DND-41 (cell line): ENCODE measurements at regions not wholly inside any gene's neighbourhood (a gene's known extent, or its start where the extent isn't known, plus 50 kb on each side); places are given as distances from the start of the nearest gene placed in this dataset.

Source experiments
- ATAC-seq: fragments of 200-7000 bp; cut with Tn5 transposase; 3 replicates; pipeline ENCODE4 v1.9.1; 2021; ENCODE audit warnings: low read depth; ENCODE audit not compliant: insufficient read depth
- DNase-seq: peaks from one replicate; pipeline ENCODE4 v3.0.0-alpha.2; 2020
- H2AFZ ChIP-seq: 2 replicates; pipeline ENCODE4 v1.6.0; 2012; ENCODE audit warnings: low read depth, low read length
- H3K27ac ChIP-seq: 2 replicates; pipeline ENCODE4 v1.5.1; 2012; ENCODE audit warnings: low read length, inconsistent platforms
- H3K27me3 ChIP-seq: fragments of 200-600 bp; sonication (generic); 2 replicates; pipeline ENCODE4 v1.6.0; 2012; ENCODE audit warnings: low read length, mild to moderate bottlenecking, inconsistent platforms; ENCODE audit not compliant: insufficient read depth, poor library complexity
- H3K36me3 ChIP-seq: 2 replicates; pipeline ENCODE4 v1.5.1; 2012; ENCODE audit warnings: low read length, inconsistent platforms; ENCODE audit not compliant: insufficient read depth
- H3K4me1 ChIP-seq: 2 replicates; pipeline ENCODE4 v1.5.1; 2012; ENCODE audit warnings: mild to moderate bottlenecking, low read length; ENCODE audit not compliant: insufficient read depth
- H3K4me2 ChIP-seq: 2 replicates; pipeline ENCODE4 v1.6.0; 2012; ENCODE audit warnings: mild to moderate bottlenecking, moderate library complexity, low read length, inconsistent platforms; ENCODE audit not compliant: insufficient read depth
- H3K4me3 ChIP-seq, 2 experiments: fragments of 200-600 bp in 1 of 2; shearing (Covaris generic) in 1 of 2; 2 replicates each; pipeline ENCODE4 v1.5.1; 2012 to 2016; ENCODE audit warnings: inconsistent platforms in 2 of 2, low read length in 2 of 2, mild to moderate bottlenecking in 2 of 2, low read depth in 1 of 2, moderate library complexity in 1 of 2
- H3K79me2 ChIP-seq: 2 replicates; pipeline ENCODE4 v1.6.0; 2012; ENCODE audit warnings: low read length, inconsistent platforms; ENCODE audit not compliant: insufficient read depth
- H3K9ac ChIP-seq: 2 replicates; pipeline ENCODE4 v1.6.0; 2012; ENCODE audit warnings: low read depth, mild to moderate bottlenecking, inconsistent platforms, low read length, moderate library complexity
- H3K9me3 ChIP-seq: 2 replicates; pipeline ENCODE4 v1.5.1; 2012; ENCODE audit warnings: low read length, moderate library complexity, mild to moderate bottlenecking, inconsistent platforms; ENCODE audit not compliant: insufficient read depth, severe bottlenecking
- H4K20me1 ChIP-seq: 2 replicates; pipeline ENCODE4 v1.6.0; 2012; ENCODE audit warnings: low read length; ENCODE audit not compliant: insufficient read depth
- EZH2 ChIP-seq: IDR thresholded peaks from 3 replicates; pipeline ENCODE4 v1.6.1; 2012; ENCODE audit warnings: borderline replicate concordance, low read depth, mild to moderate bottlenecking, moderate library complexity, low read length, inconsistent platforms; ENCODE audit not compliant: severe bottlenecking
- TF ChIP-seq, protein P1 (sequence below): IDR thresholded peaks from 2 replicates; pipeline ENCODE4 v1.5.1; 2012; ENCODE audit warnings: borderline replicate concordance, low read length, moderate library complexity, mild to moderate bottlenecking; ENCODE audit not compliant: poor library complexity, severe bottlenecking; ENCODE audit errors: extremely low read depth

DNA sequence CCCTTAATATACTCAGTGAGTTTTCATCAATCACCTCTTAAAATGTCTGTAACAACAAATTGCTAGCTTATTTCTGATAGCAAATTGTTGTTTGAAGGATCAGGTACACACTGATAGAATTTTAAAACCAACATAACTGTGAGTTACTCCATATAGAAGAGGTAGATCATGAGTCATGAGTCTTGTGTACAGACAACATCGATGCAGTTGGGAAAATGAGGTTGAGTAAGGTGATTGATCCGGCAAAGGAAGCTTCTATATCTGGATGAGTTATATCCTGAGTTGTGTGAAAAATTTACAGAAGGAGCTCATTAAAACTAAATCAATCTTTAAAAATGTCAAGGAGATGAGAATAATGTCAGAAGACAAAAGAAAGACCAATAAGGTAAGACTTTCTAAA, 604.6 kb upstream of the RGMB start:
- Histone ChIP-seq H3K9me3 (no peaks in the 10 kb centered on the region), H3K9ac (no peak overlapping the region), H3K27ac (no peak overlapping the region), H4K20me1 (no peaks in the 10 kb centered on the region), H3K4me1 (no peaks in the 10 kb centered on the region), H2AFZ (no peak overlapping the region), H3K4me2 (no peak overlapping the region), H3K79me2 (no peaks in the 10 kb centered on the region), H3K27me3 (peaks cover 7% of the 10 kb centered on the region), H3K36me3 (no peaks in the 10 kb centered on the region), H3K4me3 (no peak overlapping the region)
- ATAC-seq (no peak), DNase-seq (no peak)
- TF ChIP-seq EZH2 = no peak
- TF ChIP-seq, protein P1, sequence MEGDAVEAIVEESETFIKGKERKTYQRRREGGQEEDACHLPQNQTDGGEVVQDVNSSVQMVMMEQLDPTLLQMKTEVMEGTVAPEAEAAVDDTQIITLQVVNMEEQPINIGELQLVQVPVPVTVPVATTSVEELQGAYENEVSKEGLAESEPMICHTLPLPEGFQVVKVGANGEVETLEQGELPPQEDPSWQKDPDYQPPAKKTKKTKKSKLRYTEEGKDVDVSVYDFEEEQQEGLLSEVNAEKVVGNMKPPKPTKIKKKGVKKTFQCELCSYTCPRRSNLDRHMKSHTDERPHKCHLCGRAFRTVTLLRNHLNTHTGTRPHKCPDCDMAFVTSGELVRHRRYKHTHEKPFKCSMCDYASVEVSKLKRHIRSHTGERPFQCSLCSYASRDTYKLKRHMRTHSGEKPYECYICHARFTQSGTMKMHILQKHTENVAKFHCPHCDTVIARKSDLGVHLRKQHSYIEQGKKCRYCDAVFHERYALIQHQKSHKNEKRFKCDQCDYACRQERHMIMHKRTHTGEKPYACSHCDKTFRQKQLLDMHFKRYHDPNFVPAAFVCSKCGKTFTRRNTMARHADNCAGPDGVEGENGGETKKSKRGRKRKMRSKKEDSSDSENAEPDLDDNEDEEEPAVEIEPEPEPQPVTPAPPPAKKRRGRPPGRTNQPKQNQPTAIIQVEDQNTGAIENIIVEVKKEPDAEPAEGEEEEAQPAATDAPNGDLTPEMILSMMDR = no peak

DNA sequence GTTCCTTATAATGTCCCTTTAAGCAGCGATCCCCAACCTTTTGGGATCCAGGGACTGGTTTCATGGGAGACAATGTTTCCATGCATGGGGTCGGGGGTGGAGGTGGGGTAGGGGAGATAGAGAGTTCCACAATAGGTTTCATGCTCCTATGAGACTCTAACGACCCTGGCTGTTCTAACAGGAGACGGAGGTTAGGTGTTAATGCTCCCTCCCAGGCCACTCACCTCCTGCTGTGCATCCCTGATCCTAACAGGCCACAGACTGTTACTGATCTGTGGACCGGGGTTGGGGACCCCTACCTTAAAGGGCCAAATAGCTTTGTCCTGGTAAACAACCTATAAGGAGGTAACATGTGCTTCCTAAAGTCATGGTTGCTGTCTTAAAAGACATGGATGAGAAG, 602.5 kb upstream of the RGMB start:
- TF ChIP-seq, protein P1 = no peak
- TF ChIP-seq EZH2 = no peak
- ATAC-seq = no peak
- H3K4me2 ChIP-seq = no peak overlapping the region
- no peak overlapping the region for H3K9ac ChIP-seq
- no peak overlapping the region for H3K4me3 ChIP-seq
- DNase-seq = no peak
- no peaks in the 10 kb centered on the region for H3K4me1 ChIP-seq
- peaks cover 7% of the 10 kb centered on the region for H3K27me3 ChIP-seq
- H4K20me1 ChIP-seq = no peaks in the 10 kb centered on the region
- H3K9me3 ChIP-seq = no peaks in the 10 kb centered on the region
- no peak overlapping the region for H3K27ac ChIP-seq
- H3K79me2 ChIP-seq = no peaks in the 10 kb centered on the region
- H3K36me3 ChIP-seq = no peaks in the 10 kb centered on the region
- no peak overlapping the region for H2AFZ ChIP-seq

DNA sequence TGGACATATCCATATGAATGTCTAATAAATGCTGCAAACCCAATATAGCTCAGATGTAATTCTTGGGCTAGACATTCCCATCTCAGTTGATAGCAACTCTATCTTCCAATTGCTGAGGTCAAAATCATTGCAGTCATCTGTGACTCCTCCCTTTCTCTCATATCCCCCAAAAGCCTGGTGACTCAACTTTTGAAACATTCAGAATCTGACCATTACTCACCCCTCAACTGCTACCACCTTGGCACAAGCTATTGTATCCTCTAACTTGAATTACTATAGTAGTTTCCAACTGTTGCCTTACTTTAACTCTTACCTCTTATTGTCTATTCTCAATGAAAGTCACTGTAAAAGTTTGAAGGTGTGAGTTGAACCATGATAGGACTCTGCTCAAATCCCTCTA, 600.1 kb upstream of the RGMB start:
- TF ChIP-seq, protein P1 = no peak
- no peak for TF ChIP-seq EZH2
- ATAC-seq (no peak), DNase-seq (no peak)
- no peaks in the 10 kb centered on the region for H3K79me2 ChIP-seq
- H3K9ac ChIP-seq = no peak overlapping the region
- no peak overlapping the region for H3K4me3 ChIP-seq
- H3K9me3 ChIP-seq = no peaks in the 10 kb centered on the region
- no peak overlapping the region for H3K4me2 ChIP-seq
- peaks cover 7% of the 10 kb centered on the region for H3K27me3 ChIP-seq
- H3K4me1 ChIP-seq = no peaks in the 10 kb centered on the region
- no peaks in the 10 kb centered on the region for H3K36me3 ChIP-seq
- H4K20me1 ChIP-seq = no peaks in the 10 kb centered on the region
- H3K27ac ChIP-seq = no peak overlapping the region
- H2AFZ ChIP-seq = no peak overlapping the region

DNA sequence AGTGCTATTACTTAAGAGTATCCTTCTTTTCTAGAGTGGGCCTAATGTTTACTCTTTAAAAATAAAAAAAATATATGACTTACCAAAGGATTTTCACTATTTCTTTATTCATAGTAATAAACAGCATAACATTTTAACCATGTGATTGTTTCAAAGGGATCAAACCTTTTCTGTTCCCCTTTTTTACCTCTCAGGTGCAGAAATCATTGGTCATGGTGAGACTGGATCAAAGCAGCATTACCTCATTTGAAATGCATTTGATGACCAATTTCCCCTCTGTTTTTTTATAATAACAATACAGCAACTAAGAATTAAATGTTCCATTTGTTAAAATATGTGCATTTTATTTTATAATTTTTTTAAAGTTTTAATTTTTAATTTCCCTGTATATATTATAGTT, 598.0 kb upstream of the RGMB start:
- Histone ChIP-seq H3K27me3 (peaks cover 4% of the 10 kb centered on the region), H3K36me3 (no peaks in the 10 kb centered on the region), H2AFZ (no peak overlapping the region), H3K4me1 (no peaks in the 10 kb centered on the region), H3K9ac (no peak overlapping the region), H4K20me1 (no peaks in the 10 kb centered on the region), H3K79me2 (no peaks in the 10 kb centered on the region), H3K9me3 (no peaks in the 10 kb centered on the region), H3K4me3 (no peak overlapping the region), H3K27ac (no peak overlapping the region), H3K4me2 (no peak overlapping the region)
- ATAC-seq (no peak), DNase-seq (no peak)
- TF ChIP-seq, protein P1 = no peak
- no peak for TF ChIP-seq EZH2
